B cell (primary cell): ENCODE measurements at regions not wholly inside any gene's neighbourhood (a gene's known extent, or its start where the extent isn't known, plus 50 kb on each side); places are given as distances from the start of the nearest gene placed in this dataset.

Experiments
- CTCF ChIP-seq: fragments of 200-600 bp; IDR thresholded peaks from one replicate; pipeline ENCODE4 v1.8.0; 2022; ENCODE audit warnings: antibody characterized with exemption, mild to moderate bottlenecking
- EZH2 ChIP-seq: IDR thresholded peaks from 2 replicates; pipeline ENCODE4 v1.6.1; 2012; ENCODE audit warnings: borderline replicate concordance, low read depth, mild to moderate bottlenecking, moderate library complexity, low read length; ENCODE audit not compliant: insufficient read depth, poor library complexity, severe bottlenecking

- TF ChIP-seq EZH2 (no peak), CTCF (no peak)
These were observed 1159.1 kb downstream of the PCDH9 start for GRCh38 chr13:66071029-66071428.
